ENCODE measurements at regions not wholly inside any gene's neighbourhood (a gene's known extent, or its start where the extent isn't known, plus 50 kb on each side); places are given as distances from the start of the nearest gene placed in this dataset.

DNA sequence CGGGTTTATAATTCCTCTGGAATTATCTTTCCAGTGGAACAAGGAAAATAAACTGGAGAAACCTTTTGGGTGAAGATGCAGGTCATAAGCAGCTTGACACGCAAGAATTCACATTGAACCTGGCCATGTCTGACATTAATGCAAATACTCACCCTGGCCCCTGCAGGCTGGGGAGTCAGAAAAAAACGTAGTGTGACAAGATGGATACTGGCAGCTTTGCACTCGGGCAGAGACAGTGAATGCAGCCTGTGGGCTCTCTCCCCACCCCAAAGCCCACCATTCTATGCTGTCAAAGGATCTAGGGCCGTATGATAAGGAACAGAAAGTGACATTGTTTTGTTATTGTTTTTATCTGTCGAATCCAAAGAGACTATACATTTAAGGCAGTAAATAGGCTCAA is 223.1 kb downstream of the RBM43 start:
- no peaks in the 10 kb centered on the region for H3K4me1 ChIP-seq (ENCODE audit: control insufficient read depth, insufficient read depth, low read length, poor library complexity, severe bottlenecking)
- DNase-seq: no peak
- H3K36me3 ChIP-seq (ENCODE audit: control insufficient read depth, insufficient read depth, low read length): no peaks in the 10 kb centered on the region
- H3K9me3 ChIP-seq (ENCODE audit: control insufficient read depth, low read length): no peaks in the 10 kb centered on the region
- no peak overlapping the region for H3K27ac ChIP-seq (ENCODE audit: insufficient read depth, low read length, poor library complexity, severe bottlenecking)
- no peaks in the 10 kb centered on the region for H3K27me3 ChIP-seq (replicated peaks; ENCODE audit: control insufficient read depth, insufficient read depth, low read length, poor library complexity, severe bottlenecking)
- no peak overlapping the region for H3K4me3 ChIP-seq (ENCODE audit: insufficient read depth, low read depth, low read length, poor library complexity, severe bottlenecking)

DNA sequence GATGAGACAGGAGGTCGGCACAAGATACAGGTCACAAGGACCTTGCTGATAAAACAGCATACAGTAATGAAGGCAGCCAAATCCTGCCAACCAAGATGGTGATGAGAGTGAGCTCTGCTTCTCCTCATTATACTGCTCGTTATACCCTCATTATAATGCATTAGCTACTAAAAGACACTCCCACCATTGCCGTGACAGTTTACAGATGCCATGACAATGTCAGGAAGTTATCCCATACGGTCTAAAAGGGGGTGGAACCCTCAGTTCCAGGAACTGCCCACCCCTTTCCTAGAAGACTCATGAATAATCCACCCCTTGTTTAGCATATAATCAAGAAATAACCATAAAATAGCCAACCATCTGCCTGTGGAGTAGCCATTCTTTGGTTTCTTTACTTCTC is 224.2 kb downstream of the RBM43 start:
- H3K9me3 ChIP-seq (ENCODE audit: control insufficient read depth, low read length): no peaks in the 10 kb centered on the region
- no peaks in the 10 kb centered on the region for H3K36me3 ChIP-seq (ENCODE audit: control insufficient read depth, insufficient read depth, low read length)
- no peaks in the 10 kb centered on the region for H3K4me1 ChIP-seq (ENCODE audit: control insufficient read depth, insufficient read depth, low read length, poor library complexity, severe bottlenecking)
- H3K27me3 ChIP-seq (replicated peaks; ENCODE audit: control insufficient read depth, insufficient read depth, low read length, poor library complexity, severe bottlenecking): no peaks in the 10 kb centered on the region
- no peak overlapping the region for H3K4me3 ChIP-seq (ENCODE audit: insufficient read depth, low read depth, low read length, poor library complexity, severe bottlenecking)
- no peak overlapping the region for H3K27ac ChIP-seq (ENCODE audit: insufficient read depth, low read length, poor library complexity, severe bottlenecking)
- DNase-seq: no peak

DNA sequence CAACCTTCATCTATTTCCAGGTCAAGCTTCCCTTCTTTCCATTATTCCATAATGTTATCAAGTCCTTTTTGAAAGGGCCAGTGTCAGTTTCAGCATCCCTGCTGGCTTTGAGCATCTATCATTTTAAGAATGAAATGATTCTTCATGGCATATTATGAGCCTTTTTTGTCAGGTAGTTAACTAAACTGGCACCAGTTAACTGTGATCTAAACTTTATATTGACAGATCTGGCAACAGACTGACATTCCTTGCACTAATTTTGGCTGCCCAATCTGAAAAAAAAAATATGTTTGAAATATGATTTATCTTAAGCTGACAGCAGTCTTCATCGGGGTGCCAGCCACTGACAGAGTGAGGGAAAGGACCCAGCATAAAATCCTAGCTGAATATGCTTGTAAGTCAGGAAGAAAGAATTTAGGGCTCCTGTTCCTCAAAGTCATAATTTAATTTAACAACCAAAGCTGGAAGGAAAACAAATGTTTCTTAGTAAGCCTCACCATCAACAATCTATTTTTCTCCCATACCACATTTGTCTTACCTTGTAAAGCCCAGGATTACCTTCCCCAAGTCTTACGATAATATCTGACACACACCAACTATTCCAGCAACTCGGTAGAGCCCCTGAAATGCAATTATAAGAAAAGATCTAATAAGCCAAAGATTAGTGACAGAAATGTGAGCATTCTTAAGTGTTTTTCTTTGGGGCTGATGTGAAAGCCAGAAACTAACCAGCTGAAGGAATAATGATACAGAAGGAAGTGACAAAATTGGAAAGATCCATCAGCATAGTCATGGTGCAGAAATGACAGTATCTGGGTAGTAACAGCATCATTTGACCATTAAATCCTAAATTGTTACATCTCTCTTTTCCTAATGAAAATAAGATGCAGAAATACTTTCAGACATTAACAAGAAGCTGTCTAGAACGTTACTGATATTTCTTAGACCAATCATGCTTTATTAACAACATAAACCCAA is 228.1 kb downstream of the RBM43 start:
- Histone ChIP-seq H3K4me3 (ENCODE audit: insufficient read depth, low read depth, low read length, poor library complexity, severe bottlenecking) (no peak overlapping the region), H3K4me1 (ENCODE audit: control insufficient read depth, insufficient read depth, low read length, poor library complexity, severe bottlenecking) (no peaks in the 10 kb centered on the region), H3K36me3 (ENCODE audit: control insufficient read depth, insufficient read depth, low read length) (no peaks in the 10 kb centered on the region), H3K27me3 (replicated peaks; ENCODE audit: control insufficient read depth, insufficient read depth, low read length, poor library complexity, severe bottlenecking) (no peaks in the 10 kb centered on the region), H3K27ac (ENCODE audit: insufficient read depth, low read length, poor library complexity, severe bottlenecking) (no peak overlapping the region), H3K9me3 (ENCODE audit: control insufficient read depth, low read length) (no peaks in the 10 kb centered on the region)
- DNase-seq: no peak

DNA sequence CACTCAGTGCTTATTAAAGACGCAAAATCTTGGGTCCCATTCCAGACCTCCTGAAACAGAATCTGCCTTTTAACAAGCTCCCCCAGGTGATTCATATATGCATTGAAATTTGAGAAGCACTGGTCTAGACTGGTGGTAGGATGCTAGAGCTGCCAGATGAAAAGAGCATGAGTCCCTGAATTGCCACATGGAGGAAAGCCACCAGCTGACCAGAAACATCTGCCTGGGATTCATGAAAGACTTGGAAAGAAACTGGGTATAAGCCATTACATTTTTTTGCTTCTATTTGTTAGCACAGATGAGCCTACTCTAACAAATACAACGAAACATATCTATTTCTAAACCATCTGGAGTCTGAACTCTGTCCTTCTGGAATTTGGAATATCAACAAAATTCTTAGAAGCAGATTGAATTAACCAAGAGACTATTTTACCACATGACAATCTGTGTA is 228.9 kb downstream of the RBM43 start:
- Histone ChIP-seq H3K27me3 (replicated peaks; ENCODE audit: control insufficient read depth, insufficient read depth, low read length, poor library complexity, severe bottlenecking) (no peaks in the 10 kb centered on the region), H3K36me3 (ENCODE audit: control insufficient read depth, insufficient read depth, low read length) (no peaks in the 10 kb centered on the region), H3K27ac (ENCODE audit: insufficient read depth, low read length, poor library complexity, severe bottlenecking) (no peak overlapping the region), H3K9me3 (ENCODE audit: control insufficient read depth, low read length) (no peaks in the 10 kb centered on the region), H3K4me3 (ENCODE audit: insufficient read depth, low read depth, low read length, poor library complexity, severe bottlenecking) (no peak overlapping the region), H3K4me1 (ENCODE audit: control insufficient read depth, insufficient read depth, low read length, poor library complexity, severe bottlenecking) (no peaks in the 10 kb centered on the region)
- DNase-seq: no peak

DNA sequence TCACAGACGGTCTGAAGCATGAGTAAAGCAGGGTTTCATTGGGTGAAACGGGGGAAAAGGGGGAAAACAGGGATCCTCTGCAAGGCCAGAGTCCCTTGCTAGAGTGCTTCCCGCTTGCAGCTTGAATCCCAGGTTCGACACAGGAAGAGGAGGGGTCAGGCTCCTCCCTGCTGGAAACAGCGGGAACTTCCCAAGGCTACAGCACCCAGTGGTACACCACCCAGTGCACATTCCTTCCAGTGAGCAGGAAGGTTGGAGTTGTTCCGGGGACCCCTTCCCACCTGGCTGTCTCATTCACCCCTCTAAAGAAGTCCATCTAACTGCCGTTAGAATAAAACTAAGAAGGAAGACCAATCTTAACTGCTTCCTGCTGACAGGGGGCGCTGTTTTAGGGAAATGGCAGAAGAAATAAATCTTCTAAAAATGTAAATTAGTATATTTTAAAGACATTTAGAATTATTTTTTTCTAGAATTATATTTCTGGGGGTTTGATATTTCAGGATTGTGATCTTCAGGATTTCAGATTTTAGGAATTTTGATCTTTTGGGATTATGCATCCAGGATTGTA is 230.9 kb downstream of the RBM43 start:
- no peaks in the 10 kb centered on the region for H3K27me3 ChIP-seq (replicated peaks; ENCODE audit: control insufficient read depth, insufficient read depth, low read length, poor library complexity, severe bottlenecking)
- no peak overlapping the region for H3K4me3 ChIP-seq (ENCODE audit: insufficient read depth, low read depth, low read length, poor library complexity, severe bottlenecking)
- H3K36me3 ChIP-seq (ENCODE audit: control insufficient read depth, insufficient read depth, low read length): no peaks in the 10 kb centered on the region
- no peaks in the 10 kb centered on the region for H3K9me3 ChIP-seq (ENCODE audit: control insufficient read depth, low read length)
- H3K27ac ChIP-seq (ENCODE audit: insufficient read depth, low read length, poor library complexity, severe bottlenecking): no peak overlapping the region
- no peaks in the 10 kb centered on the region for H3K4me1 ChIP-seq (ENCODE audit: control insufficient read depth, insufficient read depth, low read length, poor library complexity, severe bottlenecking)
- DNase-seq: no peak

DNA sequence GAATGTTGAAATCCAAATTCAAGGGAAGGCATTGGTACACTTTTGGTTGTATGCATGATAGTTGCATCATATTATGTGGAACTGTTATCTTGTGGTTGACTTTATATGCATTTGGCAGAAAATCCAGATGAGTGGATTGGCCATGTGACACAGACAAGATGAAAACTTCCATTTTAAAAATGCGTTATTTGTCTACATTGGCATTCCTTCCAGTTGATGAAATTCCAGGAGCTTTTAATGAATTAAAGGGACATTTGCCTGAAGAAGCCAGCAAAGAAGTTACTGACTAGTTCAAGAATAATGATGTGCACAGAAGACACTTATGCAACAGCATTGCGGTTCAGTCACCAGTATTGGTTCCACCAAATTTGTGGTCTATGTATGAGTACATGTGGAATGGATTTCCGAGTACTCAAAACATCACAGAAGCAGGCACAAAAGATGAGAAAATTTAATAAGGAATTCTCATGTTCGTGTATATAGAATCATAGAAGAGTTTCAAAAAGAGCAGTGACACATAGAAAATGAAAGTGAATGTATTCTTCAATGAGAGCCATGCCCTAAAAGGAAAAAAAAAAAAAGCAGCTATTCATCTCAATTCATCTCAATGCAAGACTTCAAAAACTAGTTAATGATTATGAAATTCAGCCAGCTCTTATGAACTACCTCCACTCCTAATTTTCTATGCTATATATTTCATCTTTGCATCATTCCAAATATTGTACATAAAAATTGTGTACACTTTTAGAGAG is 232.1 kb downstream of the RBM43 start:
- no peak overlapping the region for H3K27ac ChIP-seq (ENCODE audit: insufficient read depth, low read length, poor library complexity, severe bottlenecking)
- no peak for DNase-seq

DNA sequence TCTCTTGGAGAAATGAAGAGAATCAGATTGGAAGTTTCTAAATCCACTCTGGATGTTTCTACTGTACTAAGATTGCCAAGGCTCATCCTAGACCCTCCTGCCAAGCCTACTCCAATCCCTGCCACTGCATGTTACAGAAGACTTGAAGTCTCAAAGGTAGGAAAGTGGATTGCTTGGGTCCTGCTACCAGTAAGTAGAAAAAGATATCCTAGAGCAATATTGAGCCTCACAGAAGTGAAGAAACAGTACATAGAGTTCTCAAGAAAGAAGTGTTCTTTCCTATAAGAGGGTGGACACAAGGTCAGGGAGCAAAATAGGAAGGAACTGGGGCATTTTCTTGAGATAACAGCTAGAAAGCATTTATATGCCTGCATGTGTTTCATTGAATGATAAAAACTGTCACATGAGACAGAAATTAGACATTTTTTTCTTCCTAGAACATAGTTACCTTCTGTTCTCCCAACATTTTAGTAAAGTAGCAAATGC is 232.9 kb downstream of the RBM43 start:
- H3K9me3 ChIP-seq (ENCODE audit: control insufficient read depth, low read length): no peaks in the 10 kb centered on the region
- DNase-seq: no peak
- H3K27ac ChIP-seq (ENCODE audit: insufficient read depth, low read length, poor library complexity, severe bottlenecking): no peak overlapping the region
- H3K4me3 ChIP-seq (ENCODE audit: insufficient read depth, low read depth, low read length, poor library complexity, severe bottlenecking): no peak overlapping the region
- no peaks in the 10 kb centered on the region for H3K27me3 ChIP-seq (replicated peaks; ENCODE audit: control insufficient read depth, insufficient read depth, low read length, poor library complexity, severe bottlenecking)
- no peaks in the 10 kb centered on the region for H3K4me1 ChIP-seq (ENCODE audit: control insufficient read depth, insufficient read depth, low read length, poor library complexity, severe bottlenecking)
- H3K36me3 ChIP-seq (ENCODE audit: control insufficient read depth, insufficient read depth, low read length): no peaks in the 10 kb centered on the region

More for the DNA sequence above, 232.1 kb downstream of the RBM43 start:
- Histone ChIP-seq H3K27me3 (replicated peaks; ENCODE audit: control insufficient read depth, insufficient read depth, low read length, poor library complexity, severe bottlenecking) (no peaks in the 10 kb centered on the region), H3K4me1 (ENCODE audit: control insufficient read depth, insufficient read depth, low read length, poor library complexity, severe bottlenecking) (no peaks in the 10 kb centered on the region), H3K4me3 (ENCODE audit: insufficient read depth, low read depth, low read length, poor library complexity, severe bottlenecking) (no peak overlapping the region), H3K9me3 (ENCODE audit: control insufficient read depth, low read length) (no peaks in the 10 kb centered on the region), H3K36me3 (ENCODE audit: control insufficient read depth, insufficient read depth, low read length) (no peaks in the 10 kb centered on the region)

DNA sequence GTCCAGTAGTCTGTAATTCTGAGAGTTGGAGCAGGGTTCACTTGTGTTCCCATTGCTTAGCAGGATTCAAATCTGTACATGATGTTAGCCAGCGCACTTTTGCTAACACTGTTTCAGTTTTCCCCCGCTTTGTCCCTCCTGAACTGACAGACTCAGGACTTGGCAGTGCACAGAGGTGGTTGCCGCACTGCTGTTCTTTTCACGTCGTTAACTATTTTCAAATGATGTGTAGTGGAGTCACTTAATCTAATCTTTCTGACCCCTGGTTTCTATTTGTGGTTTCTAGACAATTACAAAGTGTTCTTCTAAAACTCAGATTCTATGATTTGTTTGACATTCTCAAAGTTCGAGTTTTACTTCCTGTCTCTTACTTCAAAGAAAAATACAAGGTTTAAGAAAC is 234.5 kb downstream of the RBM43 start:
- H3K27me3 ChIP-seq (replicated peaks; ENCODE audit: control insufficient read depth, insufficient read depth, low read length, poor library complexity, severe bottlenecking): no peaks in the 10 kb centered on the region
- no peaks in the 10 kb centered on the region for H3K36me3 ChIP-seq (ENCODE audit: control insufficient read depth, insufficient read depth, low read length)
- no peaks in the 10 kb centered on the region for H3K4me1 ChIP-seq (ENCODE audit: control insufficient read depth, insufficient read depth, low read length, poor library complexity, severe bottlenecking)
- no peak overlapping the region for H3K27ac ChIP-seq (ENCODE audit: insufficient read depth, low read length, poor library complexity, severe bottlenecking)
- H3K9me3 ChIP-seq (ENCODE audit: control insufficient read depth, low read length): no peaks in the 10 kb centered on the region
- no peak for DNase-seq
- H3K4me3 ChIP-seq (ENCODE audit: insufficient read depth, low read depth, low read length, poor library complexity, severe bottlenecking): no peak overlapping the region

DNA sequence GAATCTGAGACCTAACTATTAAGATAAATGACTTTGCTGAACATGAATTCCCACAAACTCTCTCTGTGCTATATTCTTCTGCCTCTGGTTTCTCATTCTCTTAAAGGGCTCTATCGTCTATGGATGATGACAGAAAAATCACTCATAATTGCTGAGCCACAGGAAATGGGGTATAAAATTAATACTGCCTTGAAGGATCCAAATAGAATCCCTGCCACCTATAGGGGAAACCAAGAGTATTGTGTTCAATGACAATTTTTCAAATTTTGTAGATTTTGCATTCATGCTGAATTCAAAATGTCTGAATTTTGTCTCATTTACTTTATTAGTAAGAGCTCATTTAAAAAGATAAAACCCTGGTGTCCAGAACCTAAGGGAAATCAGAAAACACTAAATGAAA is 235.8 kb downstream of the RBM43 start:
- H3K36me3 ChIP-seq (ENCODE audit: control insufficient read depth, insufficient read depth, low read length): no peaks in the 10 kb centered on the region
- no peaks in the 10 kb centered on the region for H3K4me1 ChIP-seq (ENCODE audit: control insufficient read depth, insufficient read depth, low read length, poor library complexity, severe bottlenecking)
- no peak overlapping the region for H3K4me3 ChIP-seq (ENCODE audit: insufficient read depth, low read depth, low read length, poor library complexity, severe bottlenecking)
- no peaks in the 10 kb centered on the region for H3K27me3 ChIP-seq (replicated peaks; ENCODE audit: control insufficient read depth, insufficient read depth, low read length, poor library complexity, severe bottlenecking)
- no peaks in the 10 kb centered on the region for H3K9me3 ChIP-seq (ENCODE audit: control insufficient read depth, low read length)
- no peak for DNase-seq
- H3K27ac ChIP-seq (ENCODE audit: insufficient read depth, low read length, poor library complexity, severe bottlenecking): no peak overlapping the region

Data from effector memory CD4-positive, alpha-beta T cell (primary cell).